ENCODE measurements at regions not wholly inside any gene's neighbourhood (a gene's known extent, or its start where the extent isn't known, plus 50 kb on each side); places are given as distances from the start of the nearest gene placed in this dataset.

- TF ChIP-seq FOSL1 (IDR thresholded peaks at IDR 0.05; ENCODE audit: insufficient read depth, low read depth, low read length) (no peak), CREB1 (IDR thresholded peaks at IDR 0.05) (no peak), TBP (IDR thresholded peaks at IDR 0.05; ENCODE audit: low read depth, low read length) (no peak), POLR2A (IDR thresholded peaks at IDR 0.05; ENCODE audit: control extremely low read depth in 1 of 2, low read depth in 2 of 2, low read length in 2 of 2) (no peak)
These were observed 362.4 kb upstream of the LRATD1 start (continued) for GRCh38 chr2:14270036-14270582.

All from H1 (cell line).